Parathyroid adenoma (tissue), 2 donors: ENCODE measurements at regions not wholly inside any gene's neighbourhood (a gene's known extent, or its start where the extent isn't known, plus 50 kb on each side); places are given as distances from the start of the nearest gene placed in this dataset.
"Not testable (repeated sequence)": the region's sequence is repeated elsewhere in the genome, so short reads cannot be mapped to it uniquely, and the experiment has no call there.

Source experiments
- H2AFZ ChIP-seq: fragments of 300-600 bp; sonication (generic); one replicate; pipeline ENCODE4 v1.7.0; 2017; ENCODE audit warnings: antibody characterized with exemption, mild to moderate bottlenecking
- H3K27ac ChIP-seq: fragments of 300-600 bp; sonication (generic); one replicate; pipeline ENCODE4 v1.7.0; 2017
- H3K27me3 ChIP-seq: fragments of 300-600 bp; sonication (generic); one replicate; pipeline ENCODE4 v1.7.0; 2017; ENCODE audit warnings: low read length; ENCODE audit not compliant: control insufficient read depth, insufficient read depth
- H3K36me3 ChIP-seq: fragments of 300-600 bp; sonication (generic); one replicate; pipeline ENCODE4 v1.7.0; 2017; ENCODE audit warnings: low read length; ENCODE audit not compliant: control insufficient read depth, insufficient read depth
- H3K4me1 ChIP-seq: fragments of 300-600 bp; sonication (generic); one replicate; pipeline ENCODE4 v1.7.0; 2017; ENCODE audit warnings: control low read depth
- H3K4me2 ChIP-seq: fragments of 300-600 bp; sonication (generic); one replicate; pipeline ENCODE4 v1.7.0; 2017; ENCODE audit warnings: low read length
- H3K4me3 ChIP-seq: fragments of 300-600 bp; sonication (generic); one replicate; pipeline ENCODE4 v1.7.0; 2017; ENCODE audit warnings: low read depth, low read length
- H3K79me2 ChIP-seq: fragments of 300-600 bp; sonication (generic); one replicate; pipeline ENCODE4 v1.7.0; 2017; ENCODE audit warnings: control low read depth
- H3K9ac ChIP-seq: fragments of 300-600 bp; sonication (generic); one replicate; pipeline ENCODE4 v1.7.0; 2017; ENCODE audit warnings: mild to moderate bottlenecking
- H3K9me3 ChIP-seq: fragments of 300-600 bp; sonication (generic); one replicate; pipeline ENCODE4 v1.7.0; 2017; ENCODE audit warnings: low read length; ENCODE audit not compliant: control insufficient read depth
- CTCF ChIP-seq: fragments of 300-600 bp; sonication (generic); IDR thresholded peaks from one replicate; pipeline ENCODE4 v1.7.0; 2017; ENCODE audit warnings: antibody characterized with exemption, mild to moderate bottlenecking
- donor health status: primary hyperparathyroidism.

- Histone ChIP-seq H3K9ac (no peak overlapping the region), H3K4me1 (no peaks in the 10 kb centered on the region), H3K4me3 (no peak overlapping the region), H2AFZ (no peak overlapping the region), H3K79me2 (no peaks in the 10 kb centered on the region), H3K36me3 (no peaks in the 10 kb centered on the region), H3K27me3 (no peaks in the 10 kb centered on the region), H3K4me2 (no peak overlapping the region), H3K27ac (no peak overlapping the region), H3K9me3 (no peaks in the 10 kb centered on the region)
- TF ChIP-seq CTCF = no peak
These were observed 260.0 kb upstream of the NRP1 start for GRCh38 chr10:33594475-33594874.

GRCh38 chr10:33588974-33589600, 254.6 kb upstream of the NRP1 start:
- no peak overlapping the region for H3K4me2 ChIP-seq
- H3K27ac ChIP-seq = no peak overlapping the region
- no peak overlapping the region for H3K4me3 ChIP-seq
- no peaks in the 10 kb centered on the region for H3K9me3 ChIP-seq
- H3K4me1 ChIP-seq = no peaks in the 10 kb centered on the region
- H3K9ac ChIP-seq = no peak overlapping the region
- TF ChIP-seq CTCF = no peak
- H3K27me3 ChIP-seq = no peaks in the 10 kb centered on the region
- no peaks in the 10 kb centered on the region for H3K79me2 ChIP-seq
- no peaks in the 10 kb centered on the region for H3K36me3 ChIP-seq
- H2AFZ ChIP-seq = no peak overlapping the region

GRCh38 chr10:33584596-33584995, 250.1 kb upstream of the NRP1 start:
- not testable (repeated sequence) for H3K27me3 ChIP-seq

GRCh38 chr10:33579996-33580395, 245.5 kb upstream of the NRP1 start:
- TF ChIP-seq CTCF = no peak
- Histone ChIP-seq H3K79me2 (no peaks in the 10 kb centered on the region), H3K9ac (no peak overlapping the region), H3K27ac (no peak overlapping the region), H3K27me3 (no peaks in the 10 kb centered on the region), H3K36me3 (no peaks in the 10 kb centered on the region), H2AFZ (no peak overlapping the region), H3K4me2 (no peak overlapping the region), H3K4me1 (no peaks in the 10 kb centered on the region), H3K4me3 (no peak overlapping the region), H3K9me3 (no peaks in the 10 kb centered on the region)

More at GRCh38 chr10:33584596-33584995, 250.1 kb upstream of the NRP1 start:
- H2AFZ ChIP-seq, H3K27ac ChIP-seq, H3K9ac ChIP-seq, H3K4me1 ChIP-seq, H3K9me3 ChIP-seq, H3K4me3 ChIP-seq, H3K79me2 ChIP-seq, H3K36me3 ChIP-seq, H3K4me2 ChIP-seq: not testable (repeated sequence)

- no peak for TF ChIP-seq CTCF
- Histone ChIP-seq H3K4me1 (no peaks in the 10 kb centered on the region), H3K4me2 (no peak overlapping the region), H3K9ac (no peak overlapping the region), H3K27ac (no peak overlapping the region), H3K9me3 (no peaks in the 10 kb centered on the region), H3K36me3 (no peaks in the 10 kb centered on the region), H3K79me2 (no peaks in the 10 kb centered on the region), H2AFZ (no peak overlapping the region), H3K4me3 (no peak overlapping the region), H3K27me3 (no peaks in the 10 kb centered on the region)
These were observed 239.1 kb upstream of the NRP1 start for GRCh38 chr10:33573606-33574005.
